ENCODE measurements at regions not wholly inside any gene's neighbourhood (a gene's known extent, or its start where the extent isn't known, plus 50 kb on each side); places are given as distances from the start of the nearest gene placed in this dataset.

GRCh38 chr13:107076801-107077200 is 508.9 kb upstream of the ARGLU1 start (continued):
- no peak for TF ChIP-seq CTCF (IDR thresholded peaks at IDR 0.05 in 2 of 3, conservative IDR thresholded peaks at IDR 0.05 in 1 of 3; ENCODE audit: borderline replicate concordance in 1 of 3, insufficient read depth in 1 of 3, low read depth in 2 of 3, low read length in 2 of 3)
- TF ChIP-seq SRF (IDR thresholded peaks at IDR 0.05; ENCODE audit: low read depth) = no peak
- TF ChIP-seq POLR2A (IDR thresholded peaks at IDR 0.05; ENCODE audit: borderline replicate concordance, extremely low read depth, insufficient read depth, insufficient read length) = no peak
- no peak for TF ChIP-seq CBX3 (IDR thresholded peaks at IDR 0.05; ENCODE audit: low read depth)
- TF ChIP-seq POLR2AphosphoS5 (IDR thresholded peaks at IDR 0.05; ENCODE audit: low read depth, low read length) = no peak

- Histone ChIP-seq H3K4me3 (replicated peaks in 1 of 2; ENCODE audit: low read depth in 1 of 2, low read length in 2 of 2) (no peak overlapping the region), H3K4me2 (ENCODE audit: low read length) (no peak overlapping the region), H3K4me1 (ENCODE audit: control insufficient read depth in 1 of 2, insufficient read depth in 2 of 2, low read length in 2 of 2) (no peaks in the 10 kb centered on the region), H4K20me1 (ENCODE audit: insufficient read depth) (no peaks in the 10 kb centered on the region), H3K9ac (ENCODE audit: low read length) (no peak overlapping the region), H3K36me3 (ENCODE audit: control insufficient read depth in 1 of 2, insufficient read depth in 2 of 2, low read length in 2 of 2) (no peaks in the 10 kb centered on the region), H3K9me2 (ENCODE audit: insufficient read depth) (no peaks in the 10 kb centered on the region), H2AFZ (ENCODE audit: low read depth, low read length, poor library complexity, severe bottlenecking) (no peak overlapping the region), H3K27me3 (ENCODE audit: insufficient read depth, low read length) (no peaks in the 10 kb centered on the region), H3K79me2 (ENCODE audit: insufficient read depth, low read length) (no peaks in the 10 kb centered on the region), H3K9me3 (ENCODE audit: control insufficient read depth in 1 of 2, insufficient read depth in 1 of 2, low read depth in 1 of 2, low read length in 2 of 2) (peaks cover 0 to 5% of the 10 kb centered on the region in 2 experiments; a peak in 1 of 4 replicates), H3K27ac (ENCODE audit: low read depth, low read length) (no peak overlapping the region)
- BruUV-seq (replicated peaks) = no TSS peak
- DNase-seq (ENCODE audit: low read depth, low spot score) (no peak), ATAC-seq (no peak)
- ChIA-PET CTCF (no interaction called here), RAD21 (ENCODE audit: low non-redundant PET in 1 of 2, low total read pairs in 2 of 2, uncharacterized antibody in 2 of 2, unreplicated experiment in 2 of 2) (no interaction called here), POLR2A (no interaction called here)
- TF ChIP-seq REST (IDR thresholded peaks at IDR 0.05; ENCODE audit: low read depth) (no peak), JUND (IDR thresholded peaks at IDR 0.05) (no peak), RAD21 (IDR thresholded peaks at IDR 0.05; ENCODE audit: low read depth) (no peak), ATF3 (IDR thresholded peaks at IDR 0.05) (no peak), SIN3A (IDR thresholded peaks at IDR 0.05; ENCODE audit: low read depth) (no peak), ZNF274 (IDR thresholded peaks at IDR 0.05; ENCODE audit: low read depth, low read length) (no peak), ELF1 (IDR thresholded peaks at IDR 0.05; ENCODE audit: borderline replicate concordance, low read depth) (no peak), FOSL1 (IDR thresholded peaks at IDR 0.05; ENCODE audit: low read depth) (no peak), ZBTB33 (IDR thresholded peaks at IDR 0.05; ENCODE audit: extremely low read depth, insufficient replicate concordance, low read length) (no peak), YY1 (IDR thresholded peaks at IDR 0.05; ENCODE audit: extremely low read depth, insufficient replicate concordance, low read depth, low read length) (no peak), ZFX (IDR thresholded peaks at IDR 0.05) (no peak), EZH2 (IDR thresholded peaks at IDR 0.05) (no peak), EGR1 (IDR thresholded peaks at IDR 0.05; ENCODE audit: low read depth) (no peak), POLR2A (IDR thresholded peaks at IDR 0.05; ENCODE audit: borderline replicate concordance, extremely low read depth, insufficient read depth, insufficient read length) (no peak), EZH2phosphoT487 (IDR thresholded peaks at IDR 0.05; ENCODE audit: borderline replicate concordance) (no peak)
- intact Hi-C loops (cut with micrococcal nuclease) = no loop called here
Observed at GRCh38 chr13:107075576-107075975, 507.6 kb upstream of the ARGLU1 start.
